GM21390 (cell line): ENCODE measurements at regions not wholly inside any gene's neighbourhood (a gene's known extent, or its start where the extent isn't known, plus 50 kb on each side); places are given as distances from the start of the nearest gene placed in this dataset.

Experiments used
- ATAC-seq: cut with Tn5 transposase; IDR thresholded peaks from one replicate; pipeline ENCODE4 v1.9.1; 2021; ENCODE audit not compliant: unreplicated experiment

DNA sequence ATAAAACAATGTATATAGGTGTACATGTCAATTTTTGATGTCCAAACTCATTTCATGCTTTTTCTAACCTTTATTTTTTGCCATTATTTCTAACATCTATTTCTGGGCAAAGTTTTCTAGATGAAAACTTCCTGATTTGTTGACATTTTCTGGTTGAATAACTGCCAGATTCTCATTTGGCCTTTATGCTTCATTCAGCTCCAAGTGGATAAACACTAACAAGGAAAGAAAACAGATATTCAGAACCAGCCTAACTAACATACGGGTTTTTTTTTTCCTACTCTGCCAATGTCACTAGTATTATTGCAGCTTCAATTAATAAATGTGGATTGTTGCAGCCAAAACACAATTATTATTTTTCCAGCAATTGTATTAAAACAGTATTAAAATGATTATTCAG, 50.9 kb upstream of the RAP1GDS1 start:
- no peak for ATAC-seq

DNA sequence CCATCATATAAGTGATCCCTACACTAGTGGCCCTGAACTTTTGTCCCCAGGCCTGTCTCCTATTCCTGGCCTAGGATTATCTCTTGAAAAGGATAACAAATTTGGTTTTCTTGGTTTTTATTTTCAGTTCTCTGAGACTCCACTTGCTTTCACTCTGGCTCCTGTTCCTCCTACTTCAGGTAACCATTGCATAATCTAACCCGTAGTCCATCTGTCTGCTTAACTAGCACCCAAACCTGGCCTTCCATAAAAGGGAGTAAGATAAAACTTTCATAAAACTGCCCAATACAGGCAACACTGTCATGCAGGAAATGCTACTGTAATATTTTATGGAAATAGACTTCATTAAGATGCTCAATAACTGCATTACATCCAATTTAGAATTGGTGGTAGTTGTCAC, 52.1 kb upstream of the RAP1GDS1 start:
- ATAC-seq: no peak

DNA sequence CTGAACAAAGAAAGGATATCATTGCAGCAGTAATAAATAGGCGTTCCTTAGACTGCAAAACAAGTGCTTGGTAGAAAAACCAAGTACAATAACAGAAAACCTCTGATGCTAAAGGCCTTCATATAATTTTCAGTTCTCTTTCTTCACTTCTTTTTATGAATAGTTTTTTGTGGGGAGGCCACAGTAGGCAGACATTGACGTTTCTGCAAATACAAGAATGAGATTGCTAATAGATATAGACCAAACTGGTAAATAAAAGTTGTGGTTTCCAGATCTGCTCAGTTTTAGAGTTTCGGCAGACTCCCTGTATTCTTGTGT, 57.0 kb upstream of the RAP1GDS1 start:
- peak; percentile 63 for ATAC-seq

GRCh38 chr4:98203332-98204235, 57.6 kb upstream of the RAP1GDS1 start:
- peak; percentile 78 for ATAC-seq

GRCh38 chr4:98202907-98203306, 58.3 kb upstream of the RAP1GDS1 start:
- ATAC-seq: no peak

GRCh38 chr4:98199247-98199646, 56.0 kb upstream of the STPG2 start:
- no peak for ATAC-seq

- no peak for ATAC-seq
These were observed 51.7 kb upstream of the STPG2 start for GRCh38 chr4:98195005-98195404.

DNA sequence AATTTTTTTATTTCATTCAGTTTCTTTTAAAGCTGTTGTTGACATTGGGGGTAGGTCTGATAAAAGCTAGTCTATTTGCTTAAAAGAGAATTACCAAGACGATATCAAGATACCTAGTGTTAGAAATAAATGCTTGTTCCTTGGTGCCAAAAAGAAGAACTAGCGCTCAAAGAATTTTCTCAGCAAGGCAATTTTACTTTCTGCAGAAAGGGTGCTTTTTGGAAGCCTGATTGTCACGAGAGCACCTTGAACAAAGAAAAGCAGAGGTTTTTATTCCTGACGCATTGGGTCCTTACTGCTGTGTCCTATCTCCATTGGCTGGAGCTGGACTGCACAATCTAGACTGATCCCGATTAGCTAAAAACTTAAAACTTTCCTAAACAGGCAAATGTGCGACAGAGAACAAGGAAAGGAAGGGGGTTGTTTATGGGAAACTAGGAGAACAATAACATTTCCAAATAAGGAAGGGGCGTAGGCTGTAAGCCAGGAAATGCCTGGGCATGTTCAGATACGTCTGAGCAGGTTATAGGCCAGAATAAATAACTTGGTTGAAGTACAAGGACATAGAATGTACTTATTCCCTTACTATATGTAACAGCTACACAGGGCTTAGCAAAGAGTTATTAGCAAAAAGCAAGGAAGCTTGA, 50.3 kb upstream of the STPG2 start:
- no peak for ATAC-seq
